DMS79 (cell line): ENCODE measurements at regions not wholly inside any gene's neighbourhood (a gene's known extent, or its start where the extent isn't known, plus 50 kb on each side); places are given as distances from the start of the nearest gene placed in this dataset.
"Not testable (repeated sequence)": the region's sequence is repeated elsewhere in the genome, so short reads cannot be mapped to it uniquely, and the experiment has no call there.

ENCODE experiments used
- DNase-seq: peaks from one replicate; lab custom pipeline; 2025; lab: John Stamatoyannopoulos, UW

GRCh38 chr2:117359266-117359914 is 455.1 kb upstream of the DDX18 start:
- DNase-seq: no peak

DNA sequence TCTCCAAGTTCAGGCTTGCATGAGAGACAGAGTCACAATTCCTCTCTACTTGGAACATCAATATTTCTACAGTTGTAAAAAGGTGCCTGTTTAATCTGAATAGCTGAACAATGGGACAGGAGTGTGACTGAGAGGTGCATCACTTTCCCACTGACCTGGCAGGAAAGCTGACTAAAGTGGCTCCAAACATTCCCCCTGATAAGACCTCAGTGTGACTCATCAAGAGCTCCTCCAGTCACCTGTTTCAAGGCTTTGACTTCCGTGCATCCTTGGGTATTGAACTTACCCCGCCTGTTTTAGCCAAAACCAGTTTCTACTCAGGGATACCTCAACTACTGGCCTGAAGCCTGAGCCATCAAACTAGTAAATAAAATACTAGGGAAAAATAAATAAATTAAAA is 453.9 kb upstream of the DDX18 start:
- DNase-seq: no peak

GRCh38 chr2:117378653-117379052 is 435.8 kb upstream of the DDX18 start:
- DNase-seq: no peak

DNA sequence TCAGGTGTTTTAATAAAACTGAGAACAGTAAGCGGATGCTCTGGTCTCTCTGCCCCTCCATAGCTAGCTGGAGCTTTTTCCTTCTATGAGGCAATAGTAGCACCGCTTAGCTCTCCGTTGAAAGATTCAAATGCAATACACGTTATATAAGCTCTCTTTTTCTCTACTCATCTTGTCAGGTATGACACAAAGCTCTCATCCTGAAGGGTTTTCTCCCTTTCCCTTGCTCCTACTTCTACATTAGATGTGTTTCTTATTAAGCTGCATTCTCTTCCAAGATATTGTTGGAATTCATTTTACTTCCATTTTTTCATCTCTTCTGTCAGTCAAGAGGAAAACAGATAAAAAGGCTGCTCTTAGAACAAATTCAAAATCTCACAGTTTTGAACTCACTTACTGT is 434.6 kb upstream of the DDX18 start:
- no peak for DNase-seq

DNA sequence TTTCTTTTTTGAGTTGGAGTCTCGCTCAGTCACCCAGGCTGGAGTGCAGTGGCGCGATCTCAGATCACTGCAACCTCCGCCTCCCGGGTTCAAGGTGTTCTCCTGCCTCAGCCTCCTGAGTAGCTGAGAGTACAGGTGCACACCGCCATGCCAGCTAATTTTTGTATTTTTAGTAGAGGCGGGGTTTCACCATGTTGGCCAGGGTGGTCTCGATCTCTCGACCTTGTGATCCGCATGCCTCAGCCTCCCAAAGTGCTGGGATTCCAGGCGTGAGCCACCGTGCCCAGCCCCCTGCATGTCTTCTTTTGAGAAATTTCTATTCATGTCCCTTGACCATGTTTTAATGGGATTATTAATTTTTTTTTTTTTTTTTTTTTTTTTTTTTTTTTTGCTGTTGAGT is 430.5 kb upstream of the DDX18 start:
- DNase-seq: not testable (repeated sequence)

GRCh38 chr2:117396161-117396560 is 418.3 kb upstream of the DDX18 start:
- no peak for DNase-seq

GRCh38 chr2:117401582-117401981 is 412.9 kb upstream of the DDX18 start:
- no peak for DNase-seq

DNA sequence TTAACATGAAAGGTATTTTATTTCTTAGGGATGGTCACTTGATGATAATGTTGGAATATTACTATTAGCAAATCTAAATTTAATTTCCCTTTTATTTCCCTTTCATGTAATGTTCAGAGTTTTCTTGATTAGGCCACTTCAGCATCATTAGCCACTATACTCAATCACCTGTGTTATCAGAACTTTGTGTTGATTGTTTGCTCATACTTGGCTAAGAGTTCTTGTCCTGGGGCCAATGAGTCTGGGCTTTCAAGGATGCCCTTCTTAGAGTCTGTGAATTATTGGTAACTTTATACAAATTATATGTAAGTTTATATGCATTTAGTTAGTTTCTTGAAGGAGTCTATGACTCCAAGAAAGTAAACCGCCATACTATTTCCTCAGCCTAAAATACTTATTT is 408.0 kb upstream of the DDX18 start:
- no peak for DNase-seq

- no peak for DNase-seq
Observed at GRCh38 chr2:117407746-117408145, 406.7 kb upstream of the DDX18 start.

DNA sequence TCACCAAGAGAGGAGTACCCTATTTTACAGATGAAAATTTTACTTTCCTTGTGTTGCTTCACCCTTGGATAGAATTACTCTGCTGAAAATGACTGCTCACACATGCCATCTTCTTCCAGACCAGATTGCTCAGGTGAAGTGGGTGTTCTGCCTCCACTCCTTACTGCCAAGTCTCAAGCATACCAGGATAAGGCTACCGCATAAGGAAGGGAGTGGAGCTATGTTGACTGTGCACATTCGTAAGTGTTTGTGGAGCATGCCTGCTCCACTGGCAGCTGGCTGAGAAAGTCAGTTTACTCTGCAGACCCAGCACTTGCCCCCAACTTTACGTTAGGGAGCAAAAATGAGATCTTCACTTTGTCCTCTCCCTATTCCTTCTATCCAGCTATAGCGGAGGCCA is 405.0 kb upstream of the DDX18 start:
- no peak for DNase-seq

DNA sequence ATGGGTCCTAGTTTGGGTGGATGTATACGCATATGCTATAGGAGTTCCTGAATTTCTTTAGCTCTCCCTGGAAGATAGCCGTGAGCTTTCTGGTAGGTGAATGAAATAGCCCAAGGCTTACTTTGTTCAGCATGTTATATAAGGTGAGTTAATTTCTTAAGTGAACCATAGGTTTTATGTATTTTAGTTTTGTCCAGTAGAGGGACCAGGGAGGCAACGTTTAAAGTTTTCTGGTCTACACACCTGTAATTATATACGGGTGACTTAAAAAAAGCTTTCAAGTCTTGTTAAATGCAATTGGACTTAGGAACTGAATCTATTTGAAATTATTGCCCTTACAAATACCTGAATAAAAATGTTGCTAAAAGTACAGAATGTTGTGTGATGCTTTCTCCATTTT is 402.5 kb upstream of the DDX18 start:
- no peak for DNase-seq

DNA sequence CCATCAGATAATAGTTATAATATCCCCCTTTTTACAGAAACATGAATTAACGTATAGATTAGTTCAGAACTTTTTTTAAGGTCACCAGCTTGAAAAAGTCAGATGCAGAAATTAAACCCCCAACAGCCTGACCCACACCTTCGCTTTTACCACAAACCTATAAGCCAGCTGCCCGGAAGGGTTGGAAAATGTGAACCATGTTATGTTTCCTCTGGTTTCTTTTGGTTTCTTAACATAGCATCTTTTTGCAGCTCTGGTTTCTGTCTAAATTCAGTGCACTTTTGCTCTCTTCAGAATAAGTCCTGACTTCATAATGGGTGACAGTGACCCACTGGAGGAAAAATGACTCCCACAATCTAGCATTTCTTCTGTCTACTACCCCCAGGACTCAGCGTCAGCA is 381.7 kb upstream of the DDX18 start:
- DNase-seq: no peak

GRCh38 chr2:117436697-117437096 is 377.8 kb upstream of the DDX18 start:
- no peak for DNase-seq

DNA sequence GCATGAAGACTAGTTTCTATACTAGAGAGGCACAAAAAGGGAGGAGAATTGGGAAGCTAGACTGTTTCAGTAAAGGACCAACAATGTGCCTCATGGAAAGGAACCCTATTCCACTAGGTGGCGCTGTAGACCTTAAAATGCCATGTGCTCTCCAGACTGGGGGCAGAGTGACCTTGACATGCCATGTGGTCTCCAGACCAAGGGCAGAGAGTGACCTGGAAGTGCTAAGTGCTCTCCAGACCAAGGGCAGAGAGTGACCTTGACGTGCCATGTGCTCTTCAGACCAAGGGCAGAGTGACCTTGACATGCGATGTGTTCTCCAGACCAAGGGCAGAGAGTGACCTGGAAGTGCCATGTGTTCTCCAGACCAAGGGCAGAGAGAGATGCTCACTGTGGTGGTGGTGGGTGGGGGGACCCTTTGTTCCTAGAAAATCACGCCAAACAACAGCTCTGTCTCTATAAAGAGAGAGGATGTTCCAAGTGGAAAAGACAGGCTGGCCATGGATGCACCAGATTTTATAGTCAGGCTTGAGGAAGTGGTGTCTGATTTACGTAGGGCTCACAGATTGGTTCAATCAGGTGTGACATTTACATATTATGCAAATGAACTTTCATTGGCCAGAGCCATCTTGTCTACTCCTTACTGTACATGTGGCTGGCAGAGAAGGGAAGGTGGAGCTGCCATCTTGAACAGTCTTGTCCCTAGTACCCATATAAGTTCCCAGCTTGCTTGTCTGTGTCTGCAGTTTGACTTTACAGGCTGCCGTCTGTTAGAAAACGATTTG is 344.0 kb upstream of the DDX18 start:
- DNase-seq: no peak

GRCh38 chr2:117481608-117482007 is 332.9 kb upstream of the DDX18 start:
- no peak for DNase-seq

DNA sequence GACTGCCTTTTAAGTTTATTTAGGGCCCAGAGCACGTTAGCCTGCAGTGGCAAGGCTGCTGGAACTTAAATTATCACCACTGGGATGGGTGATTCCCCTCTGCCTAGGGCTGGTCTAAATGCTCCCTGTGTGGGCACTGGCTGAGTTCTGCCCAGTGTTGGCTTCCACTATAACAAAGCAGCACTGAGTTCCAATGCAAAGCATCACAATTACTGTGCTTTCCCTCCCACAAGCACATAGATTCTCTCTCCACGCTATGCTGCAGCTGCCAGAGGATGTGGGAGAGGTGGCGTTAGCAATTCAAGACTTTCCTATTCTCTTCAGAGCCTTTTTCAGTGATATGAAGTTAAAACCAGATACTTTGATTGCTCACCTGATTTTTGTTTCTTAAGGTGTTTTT is 328.9 kb upstream of the DDX18 start:
- DNase-seq: no peak

DNA sequence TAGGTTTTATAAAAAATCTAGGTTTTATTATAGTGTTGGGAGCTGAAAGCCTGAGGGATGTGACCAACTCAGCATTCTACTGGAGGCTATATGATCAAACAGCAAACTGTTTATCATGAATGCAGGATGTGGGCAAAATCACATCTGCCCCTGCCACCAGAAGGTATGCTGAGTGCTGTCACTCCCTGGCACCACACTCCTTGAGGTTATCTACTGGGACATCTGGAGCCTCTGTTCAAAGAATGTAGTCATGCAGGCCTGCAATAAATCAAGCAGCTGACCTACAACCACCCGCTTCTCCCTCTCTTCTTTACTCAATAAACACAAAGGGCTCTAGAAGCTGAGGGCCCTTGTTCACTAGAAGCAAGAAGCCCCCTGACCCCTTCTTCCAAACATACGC is 328.4 kb upstream of the DDX18 start:
- DNase-seq: no peak

DNA sequence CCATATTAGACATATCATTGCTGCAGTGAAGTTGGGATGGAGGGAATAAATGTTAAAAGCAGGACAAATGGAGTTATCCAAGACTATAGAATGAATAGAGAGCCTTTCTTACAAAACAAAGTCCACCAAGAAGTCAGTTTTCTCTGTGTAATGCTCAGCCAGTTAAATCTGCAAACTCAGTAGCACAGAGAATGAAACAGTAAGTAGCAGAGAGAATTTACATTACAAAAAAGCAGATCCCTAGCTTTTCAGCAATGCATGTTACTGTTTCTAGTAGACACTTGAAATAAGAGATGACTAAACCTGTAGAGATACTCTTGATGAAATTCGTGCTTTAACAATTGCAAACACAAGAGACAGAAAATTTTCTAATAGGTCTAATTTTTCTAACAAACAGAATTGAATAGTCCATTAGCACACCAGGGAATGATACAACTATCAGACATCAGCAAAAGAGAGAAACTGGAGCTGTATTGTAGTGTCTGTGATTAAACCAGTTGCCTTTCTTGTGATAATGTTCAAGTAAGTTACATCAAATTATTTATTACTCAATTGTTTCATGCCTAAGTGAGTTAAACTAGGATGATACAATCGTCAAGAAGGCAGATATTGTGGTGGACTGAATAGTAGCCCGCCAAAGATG is 322.2 kb upstream of the DDX18 start:
- no peak for DNase-seq

DNA sequence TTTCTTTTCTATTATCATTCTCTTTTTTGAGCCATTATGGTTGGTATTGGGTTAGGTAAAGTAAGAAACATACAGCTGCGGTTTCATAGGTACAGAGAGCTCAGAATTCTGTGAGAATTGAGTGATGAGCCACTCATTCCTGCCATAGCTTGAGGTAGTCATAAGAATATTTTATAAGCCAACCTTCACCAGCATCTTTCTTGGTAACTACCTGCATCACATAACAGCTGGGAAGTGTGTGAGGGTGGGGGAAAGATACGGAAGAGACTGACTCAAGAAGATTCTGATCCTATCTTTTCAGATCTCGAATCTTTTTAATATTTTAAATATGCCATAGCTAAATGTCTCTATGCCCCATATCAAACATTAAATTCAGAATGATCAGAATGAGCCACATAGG is 313.8 kb upstream of the DDX18 start:
- no peak for DNase-seq

GRCh38 chr2:117502121-117502520 is 312.4 kb upstream of the DDX18 start:
- DNase-seq: no peak

DNA sequence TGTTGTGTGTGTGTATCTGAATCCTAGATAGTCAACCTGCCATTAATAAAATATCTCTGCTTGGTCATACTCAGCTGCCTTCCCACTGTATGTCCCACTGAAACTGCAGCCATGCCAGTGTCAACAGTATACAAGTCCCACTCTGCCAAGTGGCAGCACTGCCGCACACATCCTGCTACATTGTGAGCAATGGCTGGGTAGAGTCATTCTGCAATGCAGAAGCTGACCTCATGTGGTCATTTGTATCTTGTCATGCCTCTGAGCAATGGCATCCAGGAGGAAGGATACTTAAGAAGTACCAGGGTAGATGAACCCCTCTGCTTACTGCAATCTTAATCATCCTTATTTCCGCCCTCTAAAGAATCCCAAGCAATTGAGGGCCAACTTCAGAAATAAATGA is 302.2 kb upstream of the DDX18 start:
- DNase-seq: no peak

DNA sequence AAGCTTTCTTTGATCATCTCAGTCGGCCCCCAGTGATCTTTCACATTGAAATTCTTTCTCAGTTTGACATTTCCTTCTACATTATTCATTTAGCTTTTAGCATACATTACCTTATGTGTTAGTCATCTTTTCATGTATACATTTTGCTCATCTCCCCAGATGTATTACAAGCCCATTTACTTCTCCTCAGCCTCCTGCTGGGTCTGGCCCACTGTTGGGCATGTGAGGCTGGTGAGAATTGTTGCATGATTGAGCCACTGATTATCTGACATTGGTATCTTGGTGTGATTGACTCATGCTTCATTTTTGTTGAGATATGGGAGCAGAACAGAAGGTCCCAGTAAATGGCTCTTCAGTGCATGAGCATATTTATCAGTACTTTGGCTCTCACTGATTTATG is 300.1 kb upstream of the DDX18 start:
- DNase-seq: no peak

- no peak for DNase-seq
Observed at GRCh38 chr2:117519238-117519637, 295.3 kb upstream of the DDX18 start.
